Liver (tissue), 7 donors: ENCODE measurements at regions not wholly inside any gene's neighbourhood (a gene's known extent, or its start where the extent isn't known, plus 50 kb on each side); places are given as distances from the start of the nearest gene placed in this dataset.
"Not testable (repeated sequence)": the region's sequence is repeated elsewhere in the genome, so short reads cannot be mapped to it uniquely, and the experiment has no call there.

Source experiments
- DNase-seq: peaks from one replicate; pipeline ENCODE4 v3.0.0-alpha.2; 2017; ENCODE audit warnings: low spot score
- H3K27ac ChIP-seq, 2 donors: one replicate each; pipeline ENCODE4 v1.7.0; 2013; ENCODE audit warnings: inconsistent platforms in 2 of 2, low read length in 2 of 2, control low read depth in 1 of 2, low read depth in 1 of 2, mild to moderate bottlenecking in 1 of 2
- H3K27me3 ChIP-seq, 4 donors: one replicate each; pipeline versions ENCODE4 v1.6.1 to v1.7.0; 2013; ENCODE audit warnings: low read length in 3 of 4, inconsistent platforms in 1 of 4, mild to moderate bottlenecking in 1 of 4, moderate library complexity in 1 of 4; ENCODE audit not compliant: control insufficient read depth in 4 of 4, insufficient read depth in 4 of 4
- H3K36me3 ChIP-seq, 4 donors: one replicate each; pipeline versions ENCODE4 v1.6.1 to v1.7.0; 2013; ENCODE audit warnings: low read length in 3 of 4, mild to moderate bottlenecking in 3 of 4, low read depth in 1 of 4, moderate library complexity in 1 of 4; ENCODE audit not compliant: control insufficient read depth in 4 of 4, insufficient read depth in 3 of 4
- H3K4me1 ChIP-seq, 4 donors: one replicate each; pipeline versions ENCODE4 v1.6.1 to v1.7.0; 2013; ENCODE audit warnings: low read length in 3 of 4, mild to moderate bottlenecking in 3 of 4, moderate library complexity in 1 of 4; ENCODE audit not compliant: control insufficient read depth in 4 of 4, insufficient read depth in 4 of 4
- H3K4me3 ChIP-seq, 3 donors: one replicate each; pipeline versions ENCODE4 v1.6.1 to v1.7.0; 2013; ENCODE audit warnings: low read length in 3 of 3, control low read depth in 1 of 3, low read depth in 1 of 3, mild to moderate bottlenecking in 1 of 3
- H3K9ac ChIP-seq, 2 donors: one replicate each; pipeline ENCODE4 v1.7.0; 2013; ENCODE audit warnings: low read length in 2 of 2, mild to moderate bottlenecking in 2 of 2, moderate library complexity in 2 of 2, control low read depth in 1 of 2, low read depth in 1 of 2
- H3K9me3 ChIP-seq, 4 donors: one replicate each; pipeline versions ENCODE4 v1.6.1 to v1.7.0; 2013; ENCODE audit warnings: low read length in 3 of 4; ENCODE audit not compliant: control insufficient read depth in 4 of 4
- ATF3 ChIP-seq: IDR thresholded peaks from 2 replicates; pipeline ENCODE4 v1.6.1; 2016; ENCODE audit warnings: antibody characterized with exemption
- EGR1 ChIP-seq, 2 donors: IDR thresholded peaks; 2 replicates each; pipeline ENCODE4 v1.6.1; 2016 to 2018; ENCODE audit warnings: antibody characterized with exemption in 2 of 2, low read depth in 2 of 2
- FOXA1 ChIP-seq: IDR thresholded peaks from 2 replicates; pipeline ENCODE4 v1.6.1; 2016; ENCODE audit warnings: antibody characterized with exemption
- FOXA2 ChIP-seq: IDR thresholded peaks from 2 replicates; pipeline ENCODE4 v1.6.1; 2016; ENCODE audit warnings: antibody characterized with exemption
- HNF4G ChIP-seq: IDR thresholded peaks from 2 replicates; pipeline ENCODE4 v1.6.1; 2016; ENCODE audit warnings: antibody characterized with exemption
- NR2F2 ChIP-seq: IDR thresholded peaks from 2 replicates; pipeline ENCODE4 v1.6.1; 2016; ENCODE audit warnings: antibody characterized with exemption
- REST ChIP-seq: IDR thresholded peaks from 2 replicates; pipeline ENCODE4 v1.6.1; 2016; ENCODE audit warnings: antibody characterized with exemption, mild to moderate bottlenecking
- RXRA ChIP-seq, 2 donors: IDR thresholded peaks; 2 replicates each; pipeline ENCODE4 v1.6.1; 2017 to 2018; ENCODE audit warnings: antibody characterized with exemption in 2 of 2, mild to moderate bottlenecking in 1 of 2
- SP1 ChIP-seq: IDR thresholded peaks from 2 replicates; pipeline ENCODE4 v1.6.1; 2018; ENCODE audit warnings: antibody characterized with exemption, mild to moderate bottlenecking
- TAF1 ChIP-seq: conservative IDR thresholded peaks from 2 replicates; pipeline ENCODE4 v1.6.1; 2016; ENCODE audit warnings: antibody characterized with exemption, mild to moderate bottlenecking
- YY1 ChIP-seq: IDR thresholded peaks from 2 replicates; pipeline ENCODE4 v1.6.1; 2016; ENCODE audit warnings: antibody characterized with exemption, mild to moderate bottlenecking
- ZBTB33 ChIP-seq: IDR thresholded peaks from 2 replicates; pipeline ENCODE4 v1.6.1; 2016; ENCODE audit warnings: antibody characterized with exemption
- WGBS: extraction: QIAGEN DNeasy Blood & Tissue Kit; methylation state at CpG from one replicate; pipeline ENCODE4 v1.1.7; 2013; 5-methylcytosine and 5-hydroxymethylcytosine counted together
- donor health status: healthy.
- donor health status: healthy.
- donor health status: healthy.
- donor health status: healthy.

- TF ChIP-seq ATF3: no peak
- no peak for TF ChIP-seq EGR1 (IDR thresholded peaks at IDR 0.05; ENCODE audit: low read depth in 2 of 2)
- TF ChIP-seq NR2F2: no peak
- no peak for TF ChIP-seq ZBTB33
- TF ChIP-seq RXRA (IDR thresholded peaks at IDR 0.05): no peak
- TF ChIP-seq YY1: no peak
These were observed 1641.3 kb upstream of the LRRTM3 start (continued) for GRCh38 chr10:65284495-65285041.

GRCh38 chr10:65285726-65286125 is 1640.1 kb upstream of the LRRTM3 start:
- not testable (repeated sequence) for H3K27ac ChIP-seq, H3K9me3 ChIP-seq, H3K4me1 ChIP-seq, H3K9ac ChIP-seq, H3K27me3 ChIP-seq, H3K36me3 ChIP-seq, DNase-seq, H3K4me3 ChIP-seq
- 81% methylated on average over 3 of the region's 3 CpGs for WGBS

- no peak overlapping the region for H3K9ac ChIP-seq
- DNase-seq: no peak
- 91% methylated on average over 1 of the region's 1 CpG for WGBS
- no peak overlapping the region for H3K4me3 ChIP-seq
- no peaks in the 10 kb centered on the region for H3K9me3 ChIP-seq
- H3K27me3 ChIP-seq: no peaks in the 10 kb centered on the region
- TF ChIP-seq REST (no peak), SP1 (no peak), EGR1 (IDR thresholded peaks at IDR 0.05; ENCODE audit: low read depth in 2 of 2) (no peak), FOXA2 (no peak), HNF4G (no peak), TAF1 (no peak), FOXA1 (no peak), NR2F2 (no peak)
- no peak overlapping the region for H3K27ac ChIP-seq
- H3K4me1 ChIP-seq: peaks cover 0 to 12% (median 3%) of the 10 kb centered on the region in 4 donors
- H3K36me3 ChIP-seq: no peaks in the 10 kb centered on the region
These were observed 1634.5 kb upstream of the LRRTM3 start for GRCh38 chr10:65291286-65291685.
